Stomach (tissue), 8 donors: ENCODE measurements at regions not wholly inside any gene's neighbourhood (a gene's known extent, or its start where the extent isn't known, plus 50 kb on each side); places are given as distances from the start of the nearest gene placed in this dataset.

Source experiments
- DNase-seq, 2 donors: peaks; one replicate each; pipeline versions ENCODE4 v3.0.0 to v3.0.0-alpha.2; 2013 to 2019
- H3K27ac ChIP-seq, 5 donors: fragments of 200-600 bp in 4 of 5; sonication (generic) in 4 of 5; one replicate each; pipeline ENCODE4 v1.5.1; 2013 to 2019; ENCODE audit warnings: mild to moderate bottlenecking in 1 of 5, moderate library complexity in 1 of 5
- H3K27me3 ChIP-seq, 3 donors: fragments of 200-600 bp; sonication (generic); one replicate each; pipeline ENCODE4 v1.5.1; 2017 to 2019; ENCODE audit warnings: mixed run types in 1 of 3
- H3K36me3 ChIP-seq, 4 donors: fragments of 200-600 bp; sonication (generic); 1 replicate in 3 of 4; 2 replicates in 1 of 4; pipeline ENCODE4 v1.5.1; 2016 to 2019
- H3K4me1 ChIP-seq, 4 donors: fragments of 200-600 bp; sonication (generic); one replicate each; pipeline ENCODE4 v1.5.1; 2016 to 2019
- H3K4me3 ChIP-seq, 4 donors: fragments of 200-600 bp; sonication (generic) in 3 of 4; one replicate each; pipeline ENCODE4 v1.5.1; 2016 to 2019; ENCODE audit warnings: mild to moderate bottlenecking in 1 of 4
- H3K9me3 ChIP-seq, 4 donors: fragments of 200-600 bp; sonication (generic); one replicate each; pipeline ENCODE4 v1.5.1; 2016 to 2019
- CTCF ChIP-seq, 7 experiments: fragments of 450-650 bp in 4 of 7; fragments of 200-600 bp in 3 of 7; sonication (generic) in 3 of 7; IDR thresholded peaks; one replicate each; pipeline ENCODE4 v1.5.1; 2016 to 2019; ENCODE audit warnings: antibody characterized with exemption in 7 of 7, control low read depth in 2 of 7, mild to moderate bottlenecking in 1 of 7
- EP300 ChIP-seq: sonication (generic); formaldehyde crosslinking; IDR thresholded peaks from one replicate; pipeline ENCODE4 v1.6.1; 2017; ENCODE audit warnings: antibody characterized with exemption
- POLR2A ChIP-seq, 4 donors: fragments of 450-650 bp; IDR thresholded peaks; one replicate each; pipeline ENCODE4 v1.6.1; 2016; ENCODE audit warnings: antibody characterized with exemption in 4 of 4, control low read depth in 2 of 4, mild to moderate bottlenecking in 1 of 4, moderate library complexity in 1 of 4
- POLR2AphosphoS5 ChIP-seq, 3 donors: sonication (generic); formaldehyde crosslinking; IDR thresholded peaks; one replicate each; pipeline ENCODE4 v1.6.1; 2016; ENCODE audit warnings: antibody characterized with exemption in 3 of 3
- WGBS, 5 donors: extraction: QIAGEN DNeasy Blood & Tissue Kit in 3 of 5; methylation state at CpG; one replicate each; pipeline versions ENCODE4 v1.1.5 to v1.1.7; 2013 to 2018; 5-methylcytosine and 5-hydroxymethylcytosine counted together
- intact Hi-C: fragments of 100-400 bp; cut with DNase I; formaldehyde crosslinking; loops from one replicate; pipeline ENCODE4 v1.15.1; 2023; ENCODE audit warnings: low total_unique reads
- donor health status: healthy with polysubstance abuse.
- donor health status: Bipolar disorder and iron deficiency.
- donor health status: healthy.

GRCh38 chr1:87220993-87221392 is 107.7 kb upstream of the LMO4 start:
- H3K36me3 ChIP-seq: no peaks in the 10 kb centered on the region
- 80 to 100% (median 91%) methylated on average over 1 of the region's 1 CpG for WGBS, 5 donors
- TF ChIP-seq CTCF (IDR thresholded peaks at IDR 0.05) (no peak), POLR2AphosphoS5 (IDR thresholded peaks at IDR 0.05) (no peak), POLR2A (IDR thresholded peaks at IDR 0.05) (no peak), EP300 (no peak)
- no peak for DNase-seq
- H3K4me3 ChIP-seq: no peak overlapping the region
- intact Hi-C loops: no loop called here
- H3K27ac ChIP-seq: no peak overlapping the region
- H3K4me1 ChIP-seq: peaks cover 0 to 3% (median 1%) of the 10 kb centered on the region in 4 donors
- H3K27me3 ChIP-seq: no peaks in the 10 kb centered on the region
- peaks cover 0 to 3% (median 2%) of the 10 kb centered on the region in 4 donors for H3K9me3 ChIP-seq

GRCh38 chr1:87224201-87224600 is 104.5 kb upstream of the LMO4 start:
- no peak overlapping the region for H3K4me3 ChIP-seq
- no peaks in the 10 kb centered on the region for H3K36me3 ChIP-seq
- 55 to 86% (median 81%) methylated on average over 2 of the region's 2 CpGs for WGBS, 5 donors
- H3K27me3 ChIP-seq: no peaks in the 10 kb centered on the region
- H3K4me1 ChIP-seq: peaks cover 0 to 9% (median 5%) of the 10 kb centered on the region in 4 donors
- no peaks in the 10 kb centered on the region for H3K9me3 ChIP-seq
- H3K27ac ChIP-seq: no peak overlapping the region
- TF ChIP-seq POLR2AphosphoS5 (IDR thresholded peaks at IDR 0.05): no peak
- intact Hi-C loops: no loop called here
- no peak for DNase-seq

- intact Hi-C loops: no loop called here
- Histone ChIP-seq H3K9me3 (no peaks in the 10 kb centered on the region), H3K27ac (no peak overlapping the region), H3K36me3 (no peaks in the 10 kb centered on the region), H3K4me1 (peaks cover 0 to 9% (median 5%) of the 10 kb centered on the region in 4 donors), H3K4me3 (no peak overlapping the region), H3K27me3 (no peaks in the 10 kb centered on the region)
- no peak for TF ChIP-seq POLR2AphosphoS5 (IDR thresholded peaks at IDR 0.05)
- TF ChIP-seq CTCF (IDR thresholded peaks at IDR 0.05): no peak
- TF ChIP-seq POLR2A (IDR thresholded peaks at IDR 0.05): no peak
- no peak for TF ChIP-seq EP300
- no peak for DNase-seq
- 82 to 99% (median 90%) methylated on average over 3 of the region's 3 CpGs for WGBS, 5 donors
Measured at GRCh38 chr1:87225171-87225570, 103.5 kb upstream of the LMO4 start.

GRCh38 chr1:87226341-87226760 is 102.3 kb upstream of the LMO4 start:
- Histone ChIP-seq H3K9me3 (no peaks in the 10 kb centered on the region), H3K4me1 (peaks cover 0 to 9% (median 5%) of the 10 kb centered on the region in 4 donors), H3K27ac (peak overlapping the region in 4 of 5 donors; percentile 20 to 65 (median 41)), H3K27me3 (no peaks in the 10 kb centered on the region), H3K4me3 (no peak overlapping the region), H3K36me3 (no peaks in the 10 kb centered on the region)
- 33 to 38% (median 36%) methylated on average over 8 of the region's 8 CpGs for WGBS, 5 donors
- peak; percentile 66 to 91 for DNase-seq
- intact Hi-C loops: no loop called here
- TF ChIP-seq POLR2AphosphoS5 (IDR thresholded peaks at IDR 0.05): peak in 1 of 3 donors; percentile 44
- no peak for TF ChIP-seq EP300

- H3K27me3 ChIP-seq: no peaks in the 10 kb centered on the region
- H3K9me3 ChIP-seq: no peaks in the 10 kb centered on the region
- WGBS, 5 donors: 84 to 91% (median 89%) methylated on average over 3 of the region's 3 CpGs
- DNase-seq: no peak
- no peaks in the 10 kb centered on the region for H3K36me3 ChIP-seq
- TF ChIP-seq EP300 (no peak), POLR2AphosphoS5 (IDR thresholded peaks at IDR 0.05) (no peak), POLR2A (IDR thresholded peaks at IDR 0.05) (no peak), CTCF (IDR thresholded peaks at IDR 0.05) (no peak)
- no peak overlapping the region for H3K4me3 ChIP-seq
- H3K27ac ChIP-seq: no peak overlapping the region
- peaks cover 0 to 9% (median 5%) of the 10 kb centered on the region in 4 donors for H3K4me1 ChIP-seq
- intact Hi-C loops: no loop called here
Measured at GRCh38 chr1:87227651-87228050, 101.0 kb upstream of the LMO4 start.
